NT2/D1 (cell line): ENCODE measurements at regions not wholly inside any gene's neighbourhood (a gene's known extent, or its start where the extent isn't known, plus 50 kb on each side); places are given as distances from the start of the nearest gene placed in this dataset.

Source experiments
- YY1 ChIP-seq: IDR thresholded peaks from 2 replicates; pipeline ENCODE4 v1.6.1; 2011; ENCODE audit not compliant: insufficient read length, insufficient read depth
- ZNF274 ChIP-seq: IDR thresholded peaks from 2 replicates; pipeline ENCODE4 v1.6.1; 2011; ENCODE audit warnings: mild to moderate bottlenecking, low read depth, low read length

DNA sequence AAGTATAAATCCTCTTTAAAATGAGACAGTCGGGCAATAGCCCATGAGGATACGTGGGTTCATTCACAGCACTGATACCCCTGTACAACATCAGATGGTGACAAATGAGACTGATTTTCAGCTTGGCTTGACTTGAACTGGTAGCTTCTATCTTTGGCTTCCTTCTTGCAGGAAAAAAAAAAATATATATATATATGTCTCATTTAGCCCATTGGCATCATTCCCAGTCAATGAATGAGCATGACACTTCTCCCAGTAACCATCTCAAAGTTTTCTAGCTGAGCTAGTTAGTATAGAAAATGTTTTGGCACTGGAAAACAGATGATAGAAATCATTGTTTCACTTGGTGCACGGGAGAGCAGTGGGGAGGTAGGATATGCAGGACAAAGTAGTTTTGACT lies 222.5 kb upstream of the TAS2R1 start:
- TF ChIP-seq YY1 (no peak), ZNF274 (no peak)
